DND-41 (cell line): ENCODE measurements at regions not wholly inside any gene's neighbourhood (a gene's known extent, or its start where the extent isn't known, plus 50 kb on each side); places are given as distances from the start of the nearest gene placed in this dataset.

Source experiments
- EZH2 ChIP-seq: IDR thresholded peaks from 3 replicates; pipeline ENCODE4 v1.6.1; 2012; ENCODE audit warnings: borderline replicate concordance, low read depth, mild to moderate bottlenecking, moderate library complexity, low read length, inconsistent platforms; ENCODE audit not compliant: severe bottlenecking
- TF ChIP-seq, protein P1 (sequence below): IDR thresholded peaks from 2 replicates; pipeline ENCODE4 v1.5.1; 2012; ENCODE audit warnings: borderline replicate concordance, low read length, moderate library complexity, mild to moderate bottlenecking; ENCODE audit not compliant: poor library complexity, severe bottlenecking; ENCODE audit errors: extremely low read depth

DNA sequence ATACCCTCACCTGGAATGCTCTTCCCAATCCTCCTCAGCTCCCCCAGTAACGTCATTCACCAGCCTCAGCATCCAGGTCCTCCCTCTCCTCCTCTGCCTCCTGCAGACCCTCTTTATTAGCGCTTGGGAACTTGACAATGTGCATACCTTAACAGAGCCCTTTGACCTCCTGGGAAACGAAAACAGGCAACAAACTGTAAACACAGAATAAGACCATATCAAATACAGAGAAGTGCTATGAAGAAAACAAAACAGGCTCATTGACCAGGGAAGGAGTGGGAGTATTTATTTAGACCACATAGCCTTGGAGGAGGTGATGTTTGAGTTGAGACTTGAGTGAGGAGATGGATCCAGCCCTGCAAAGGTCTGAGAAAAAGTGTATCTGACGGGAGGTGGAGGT lies 107.9 kb upstream of the SLC7A1 start:
- TF ChIP-seq, protein P1, sequence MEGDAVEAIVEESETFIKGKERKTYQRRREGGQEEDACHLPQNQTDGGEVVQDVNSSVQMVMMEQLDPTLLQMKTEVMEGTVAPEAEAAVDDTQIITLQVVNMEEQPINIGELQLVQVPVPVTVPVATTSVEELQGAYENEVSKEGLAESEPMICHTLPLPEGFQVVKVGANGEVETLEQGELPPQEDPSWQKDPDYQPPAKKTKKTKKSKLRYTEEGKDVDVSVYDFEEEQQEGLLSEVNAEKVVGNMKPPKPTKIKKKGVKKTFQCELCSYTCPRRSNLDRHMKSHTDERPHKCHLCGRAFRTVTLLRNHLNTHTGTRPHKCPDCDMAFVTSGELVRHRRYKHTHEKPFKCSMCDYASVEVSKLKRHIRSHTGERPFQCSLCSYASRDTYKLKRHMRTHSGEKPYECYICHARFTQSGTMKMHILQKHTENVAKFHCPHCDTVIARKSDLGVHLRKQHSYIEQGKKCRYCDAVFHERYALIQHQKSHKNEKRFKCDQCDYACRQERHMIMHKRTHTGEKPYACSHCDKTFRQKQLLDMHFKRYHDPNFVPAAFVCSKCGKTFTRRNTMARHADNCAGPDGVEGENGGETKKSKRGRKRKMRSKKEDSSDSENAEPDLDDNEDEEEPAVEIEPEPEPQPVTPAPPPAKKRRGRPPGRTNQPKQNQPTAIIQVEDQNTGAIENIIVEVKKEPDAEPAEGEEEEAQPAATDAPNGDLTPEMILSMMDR, result no peak
- TF ChIP-seq EZH2, result no peak
